ENCODE measurements at regions not wholly inside any gene's neighbourhood (a gene's known extent, or its start where the extent isn't known, plus 50 kb on each side); places are given as distances from the start of the nearest gene placed in this dataset.

DNA sequence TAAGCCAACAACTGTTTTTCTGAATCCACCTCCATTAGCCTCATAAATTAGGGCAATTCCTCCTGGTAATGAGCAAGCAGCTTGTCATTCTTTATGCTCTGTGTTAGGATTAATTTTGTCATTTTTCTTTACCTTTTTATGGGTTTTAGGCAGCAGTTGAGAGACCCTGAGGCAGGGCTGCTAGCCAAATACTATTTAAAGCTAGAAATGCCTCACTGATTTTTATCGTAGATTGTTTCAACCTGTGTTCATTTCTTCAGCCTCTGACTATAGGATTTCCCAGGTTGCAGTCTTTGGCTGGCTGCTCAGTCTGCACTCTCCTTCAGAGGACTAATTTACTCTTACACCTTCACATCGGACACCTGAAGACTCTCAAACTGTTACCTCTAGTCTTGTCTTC lies 61.9 kb upstream of the RABGAP1L start:
- TF ChIP-seq CTCF (IDR thresholded peaks at IDR 0.05) (no peak), POLR2AphosphoS5 (IDR thresholded peaks at IDR 0.05) (no peak), POLR2A (IDR thresholded peaks at IDR 0.05) (no peak)

Data from transverse colon (tissue), 4 donors.